HCT116 (cell line): ENCODE measurements at regions not wholly inside any gene's neighbourhood (a gene's known extent, or its start where the extent isn't known, plus 50 kb on each side); places are given as distances from the start of the nearest gene placed in this dataset.

Experiments used
- ATAC-seq: fragments of 200-7000 bp; cut with Tn5 transposase; 2 replicates; pipeline ENCODE4 v1.9.1; 2020; ENCODE audit warnings: mild to moderate bottlenecking, moderate library complexity
- BruUV-seq: library from RNA; stranded (reverse); fragments of 400-500 nt; replicated peaks from 2 replicates; lab custom pipeline; 2021; lab: Mats Ljungman, UMichigan
- CTCF ChIA-PET: fragments of 300-600 bp; sonication (Branson Sonifier 250); formaldehyde crosslinking; loops from one replicate; lab custom pipeline; 2021; ENCODE audit warnings: antibody characterized with exemption; lab: Charles Lee
- POLR2A ChIA-PET: fragments of 300-600, 350-600 bp; sonication (Branson Sonifier 250); formaldehyde crosslinking; loops from one replicate; lab custom pipeline; 2021; ENCODE audit warnings: antibody characterized with exemption; lab: Charles Lee
- RAD21 ChIA-PET, 2 experiments: fragments of 300-600 bp; sonication (Branson Sonifier 250); formaldehyde crosslinking; loops; one replicate each; lab custom pipeline; 2023; ENCODE audit warnings: low total read pairs in 2 of 2; ENCODE audit not compliant: uncharacterized antibody in 2 of 2, unreplicated experiment in 2 of 2, low non-redundant PET in 1 of 2; lab: Charles Lee
- DNase-seq: peaks from one replicate; pipeline ENCODE4 v3.0.0-alpha.2; 2010; ENCODE audit warnings: low read depth, low spot score
- H2AFZ ChIP-seq: fragments of 200-600 bp; shearing (Covaris generic), sonication (generic); 2 replicates; pipeline ENCODE4 v1.6.1; 2017; ENCODE audit warnings: low read depth, mixed run types, mixed read lengths, antibody characterized with exemption, low read length; ENCODE audit not compliant: poor library complexity, severe bottlenecking
- H3K27ac ChIP-seq: 2 replicates; pipeline ENCODE4 v1.5.1; 2012; ENCODE audit warnings: low read depth, low read length
- H3K27me3 ChIP-seq: fragments of 200-600 bp; sonication (generic); 2 replicates; pipeline ENCODE4 v1.6.1; 2016; ENCODE audit warnings: mixed run types, low read length, mixed read lengths; ENCODE audit not compliant: insufficient read depth
- H3K36me3 ChIP-seq, 2 experiments: fragments of 200-500 bp in 1 of 2; fragments of 200-600 bp in 1 of 2; sonication (Bioruptor generic) in 1 of 2; sonication (generic) in 1 of 2; 2 replicates each; pipeline versions ENCODE4 v1.5.1 to v1.6.1; 2014 to 2016; ENCODE audit warnings: low read length in 2 of 2, inconsistent platforms in 1 of 2, mixed read lengths in 1 of 2, mixed run types in 1 of 2; ENCODE audit not compliant: insufficient read depth in 2 of 2, control insufficient read depth in 1 of 2
- H3K4me1 ChIP-seq, 2 experiments: fragments of 200-600 bp in 1 of 2; sonication (generic) in 1 of 2; 2 replicates each; pipeline versions ENCODE4 v1.5.1 to v1.6.1; 2012 to 2017; ENCODE audit warnings: low read length in 2 of 2, inconsistent platforms in 1 of 2, mild to moderate bottlenecking in 1 of 2, mixed read lengths in 1 of 2, mixed run types in 1 of 2, moderate library complexity in 1 of 2; ENCODE audit not compliant: insufficient read depth in 2 of 2, control insufficient read depth in 1 of 2
- H3K4me2 ChIP-seq: fragments of 200-600 bp; sonication (generic); 2 replicates; pipeline ENCODE4 v1.6.1; 2017; ENCODE audit warnings: mixed run types, low read length, mixed read lengths
- H3K4me3 ChIP-seq, 2 experiments: fragments of 200-600 bp in 1 of 2; sonication (generic) in 1 of 2; replicated peaks in 1 of 2; 2 replicates each; pipeline ENCODE4 v1.5.1; 2011 to 2016; ENCODE audit warnings: low read length in 2 of 2, control low read depth in 1 of 2, low read depth in 1 of 2, mild to moderate bottlenecking in 1 of 2, mixed read lengths in 1 of 2, mixed run types in 1 of 2
- H3K79me2 ChIP-seq: fragments of 200-600 bp; sonication (generic); 2 replicates; pipeline ENCODE4 v1.6.1; 2017; ENCODE audit warnings: mild to moderate bottlenecking, mixed run types, low read length, moderate library complexity, mixed read lengths; ENCODE audit not compliant: insufficient read depth
- H3K9ac ChIP-seq: fragments of 200-600 bp; sonication (generic); 2 replicates; pipeline ENCODE4 v1.6.1; 2016; ENCODE audit warnings: low read length, mixed read lengths
- H3K9me2 ChIP-seq: fragments of 200-600 bp; sonication (generic), shearing (Covaris generic); 2 replicates; pipeline ENCODE4 v1.6.1; 2017; ENCODE audit warnings: mixed run types, mild to moderate bottlenecking, moderate library complexity; ENCODE audit not compliant: insufficient read depth
- H3K9me3 ChIP-seq, 2 experiments: fragments of 200-500 bp in 1 of 2; fragments of 200-600 bp in 1 of 2; sonication (Bioruptor generic) in 1 of 2; sonication (generic) in 1 of 2; 2 replicates each; pipeline ENCODE4 v1.6.1; 2014 to 2017; ENCODE audit warnings: low read length in 2 of 2, mixed read lengths in 2 of 2, inconsistent platforms in 1 of 2, low read depth in 1 of 2, mild to moderate bottlenecking in 1 of 2, mixed run types in 1 of 2, moderate library complexity in 1 of 2; ENCODE audit not compliant: control insufficient read depth in 1 of 2, insufficient read depth in 1 of 2
- H4K20me1 ChIP-seq: fragments of 200-600 bp; sonication (generic), shearing (Covaris generic); 2 replicates; pipeline ENCODE4 v1.6.1; 2017; ENCODE audit warnings: mixed run types, mild to moderate bottlenecking, moderate library complexity; ENCODE audit not compliant: insufficient read depth
- CBX3 ChIP-seq: IDR thresholded peaks from 2 replicates; pipeline ENCODE4 v1.6.1; 2012; ENCODE audit warnings: low read depth
- CEBPB ChIP-seq: IDR thresholded peaks from 2 replicates; pipeline ENCODE4 v1.6.1; 2012; ENCODE audit warnings: low read depth
- EZH2 ChIP-seq: fragments of 200-600 bp; sonication (generic); IDR thresholded peaks from 2 replicates; pipeline ENCODE4 v1.6.1; 2017; ENCODE audit warnings: antibody characterized with exemption, mixed run types
- FOSL1 ChIP-seq: IDR thresholded peaks from 2 replicates; pipeline ENCODE4 v1.6.1; 2012; ENCODE audit warnings: low read depth
- JUND ChIP-seq: IDR thresholded peaks from 2 replicates; pipeline ENCODE4 v1.6.1; 2012
- POLR2A ChIP-seq: IDR thresholded peaks from 2 replicates; pipeline ENCODE4 v1.7.0; 2011; ENCODE audit warnings: borderline replicate concordance; ENCODE audit not compliant: insufficient read depth, insufficient read length; ENCODE audit errors: extremely low read depth
- RAD21 ChIP-seq: IDR thresholded peaks from 2 replicates; pipeline ENCODE4 v1.6.1; 2012; ENCODE audit warnings: low read depth, mild to moderate bottlenecking
- REST ChIP-seq: IDR thresholded peaks from 2 replicates; pipeline ENCODE4 v1.6.1; 2012; ENCODE audit warnings: low read depth
- SIN3A ChIP-seq: IDR thresholded peaks from 2 replicates; pipeline ENCODE4 v1.6.1; 2012; ENCODE audit warnings: low read depth
- SP1 ChIP-seq: IDR thresholded peaks from 2 replicates; pipeline ENCODE4 v1.6.1; 2012; ENCODE audit warnings: low read depth
- SRF ChIP-seq: IDR thresholded peaks from 2 replicates; pipeline ENCODE4 v1.6.1; 2012; ENCODE audit warnings: low read depth
- TCF7L2 ChIP-seq: IDR thresholded peaks from 2 replicates; pipeline ENCODE4 v1.7.0; 2011; ENCODE audit warnings: borderline replicate concordance, inconsistent platforms; ENCODE audit not compliant: insufficient read depth, insufficient read length; ENCODE audit errors: extremely low read depth
- ZFX ChIP-seq: fragments of 450-650 bp; IDR thresholded peaks from 2 replicates; pipeline ENCODE4 v1.6.1; 2017
- ZNF274 ChIP-seq: fragments of 200-500 bp; sonication (Bioruptor generic); IDR thresholded peaks from 2 replicates; pipeline ENCODE4 v1.6.1; 2014; ENCODE audit warnings: mild to moderate bottlenecking, low read depth, low read length, inconsistent platforms
- intact Hi-C: fragments of 100-400 bp; cut with micrococcal nuclease; formaldehyde crosslinking; loops from 2 replicates; pipeline ENCODE4 v1.10.0; 2022
- TF ChIP-seq, protein P1 (sequence below), 3 experiments: fragments of 200-600 bp in 1 of 3; sonication (generic) in 1 of 3; IDR thresholded peaks in 2 of 3; conservative IDR thresholded peaks in 1 of 3; 2 replicates each; pipeline ENCODE4 v1.5.1; 2012 to 2017; ENCODE audit warnings: low read depth in 2 of 3, low read length in 2 of 3, antibody characterized with exemption in 1 of 3, borderline replicate concordance in 1 of 3, control low read depth in 1 of 3, mild to moderate bottlenecking in 1 of 3, mixed read lengths in 1 of 3, mixed run types in 1 of 3, moderate library complexity in 1 of 3; ENCODE audit not compliant: insufficient read depth in 1 of 3
- TF ChIP-seq, protein P2 (sequence below): IDR thresholded peaks from 2 replicates; pipeline ENCODE4 v1.6.1; 2012
- TF ChIP-seq, protein P3 (sequence below): IDR thresholded peaks from 2 replicates; pipeline ENCODE4 v1.6.1; 2012

- TF ChIP-seq SIN3A, result no peak
Measured at GRCh38 chr7:113282875-113283274, 164.5 kb upstream of the SMIM30 start (continued).

GRCh38 chr7:113281223-113281622, 162.9 kb upstream of the SMIM30 start:
- no peaks in the 10 kb centered on the region for H3K27me3 ChIP-seq
- H3K9me2 ChIP-seq, result no peaks in the 10 kb centered on the region
- H3K9ac ChIP-seq, result no peak overlapping the region
- H3K4me1 ChIP-seq, result no peaks in the 10 kb centered on the region
- TF ChIP-seq FOSL1 (no peak), SRF (no peak), SP1 (no peak), CBX3 (no peak), ZFX (no peak), RAD21 (no peak), SIN3A (no peak), EZH2 (no peak), REST (no peak), ZNF274 (no peak), POLR2A (no peak), CEBPB (no peak), JUND (no peak), TCF7L2 (no peak)
- TF ChIP-seq, protein P1, sequence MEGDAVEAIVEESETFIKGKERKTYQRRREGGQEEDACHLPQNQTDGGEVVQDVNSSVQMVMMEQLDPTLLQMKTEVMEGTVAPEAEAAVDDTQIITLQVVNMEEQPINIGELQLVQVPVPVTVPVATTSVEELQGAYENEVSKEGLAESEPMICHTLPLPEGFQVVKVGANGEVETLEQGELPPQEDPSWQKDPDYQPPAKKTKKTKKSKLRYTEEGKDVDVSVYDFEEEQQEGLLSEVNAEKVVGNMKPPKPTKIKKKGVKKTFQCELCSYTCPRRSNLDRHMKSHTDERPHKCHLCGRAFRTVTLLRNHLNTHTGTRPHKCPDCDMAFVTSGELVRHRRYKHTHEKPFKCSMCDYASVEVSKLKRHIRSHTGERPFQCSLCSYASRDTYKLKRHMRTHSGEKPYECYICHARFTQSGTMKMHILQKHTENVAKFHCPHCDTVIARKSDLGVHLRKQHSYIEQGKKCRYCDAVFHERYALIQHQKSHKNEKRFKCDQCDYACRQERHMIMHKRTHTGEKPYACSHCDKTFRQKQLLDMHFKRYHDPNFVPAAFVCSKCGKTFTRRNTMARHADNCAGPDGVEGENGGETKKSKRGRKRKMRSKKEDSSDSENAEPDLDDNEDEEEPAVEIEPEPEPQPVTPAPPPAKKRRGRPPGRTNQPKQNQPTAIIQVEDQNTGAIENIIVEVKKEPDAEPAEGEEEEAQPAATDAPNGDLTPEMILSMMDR (IDR thresholded peaks at IDR 0.05 in 2 of 3, conservative IDR thresholded peaks at IDR 0.05 in 1 of 3; ENCODE audit: borderline replicate concordance in 1 of 3, insufficient read depth in 1 of 3, low read depth in 2 of 3, low read length in 2 of 3), result no peak
- TF ChIP-seq, protein P2, sequence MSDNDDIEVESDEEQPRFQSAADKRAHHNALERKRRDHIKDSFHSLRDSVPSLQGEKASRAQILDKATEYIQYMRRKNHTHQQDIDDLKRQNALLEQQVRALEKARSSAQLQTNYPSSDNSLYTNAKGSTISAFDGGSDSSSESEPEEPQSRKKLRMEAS, result no peak
- TF ChIP-seq, protein P3, sequence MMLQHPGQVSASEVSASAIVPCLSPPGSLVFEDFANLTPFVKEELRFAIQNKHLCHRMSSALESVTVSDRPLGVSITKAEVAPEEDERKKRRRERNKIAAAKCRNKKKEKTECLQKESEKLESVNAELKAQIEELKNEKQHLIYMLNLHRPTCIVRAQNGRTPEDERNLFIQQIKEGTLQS, result no peak
- TF ChIP-seq, all 23 proteins: peak for 0
- no peaks in the 10 kb centered on the region for H3K9me3 ChIP-seq
- DNase-seq (no peak), ATAC-seq (no peak)
- H3K4me3 ChIP-seq, result no peak overlapping the region
- ChIA-PET POLR2A (no interaction called here), CTCF (no interaction called here), RAD21 (no interaction called here)
- H3K79me2 ChIP-seq, result no peaks in the 10 kb centered on the region
- no peak overlapping the region for H3K4me2 ChIP-seq
- H3K36me3 ChIP-seq, result no peaks in the 10 kb centered on the region
- no TSS peak for BruUV-seq
- H2AFZ ChIP-seq, result no peak overlapping the region
- intact Hi-C loops, result loop anchor here (10.0 kb wide), 1 partner anchor 726 kb away; no protein-coding TSS in a partner anchor
- no peaks in the 10 kb centered on the region for H4K20me1 ChIP-seq
- no peak overlapping the region for H3K27ac ChIP-seq
